ENCODE measurements at regions not wholly inside any gene's neighbourhood (a gene's known extent, or its start where the extent isn't known, plus 50 kb on each side); places are given as distances from the start of the nearest gene placed in this dataset.
"Not testable (repeated sequence)": the region's sequence is repeated elsewhere in the genome, so short reads cannot be mapped to it uniquely, and the experiment has no call there.

DNA sequence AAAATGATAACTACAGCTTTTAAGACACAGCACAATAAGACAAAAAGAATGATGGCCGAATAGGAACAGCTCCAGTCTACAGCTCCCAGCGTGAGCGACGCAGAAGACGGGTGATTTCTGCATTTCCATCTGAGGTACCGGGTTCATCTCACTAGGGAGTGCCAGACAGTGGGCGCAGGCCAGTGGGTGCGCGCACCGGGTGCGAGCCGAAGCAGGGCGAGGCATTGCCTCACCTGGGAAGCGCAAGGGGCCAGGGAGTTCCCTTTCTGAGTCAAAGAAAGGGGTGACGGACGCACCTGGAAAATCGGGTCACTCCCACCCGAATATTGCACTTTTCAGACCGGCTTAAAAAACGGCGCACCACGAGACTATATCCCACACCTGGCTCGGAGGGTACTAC, 188.0 kb downstream of the MYRFL start:
- not testable (repeated sequence) for TF ChIP-seq POLR2AphosphoS5 (IDR thresholded peaks at IDR 0.05); CTCF (IDR thresholded peaks at IDR 0.05 in 8 of 11, conservative IDR thresholded peaks at IDR 0.05 in 3 of 11); POLR2A (IDR thresholded peaks at IDR 0.05)

Measured in spleen (tissue), 7 donors.